ENCODE measurements at regions not wholly inside any gene's neighbourhood (a gene's known extent, or its start where the extent isn't known, plus 50 kb on each side); places are given as distances from the start of the nearest gene placed in this dataset.
A peak's percentile ranks its signal among the peaks of the same experiment; 100 is the strongest.

GRCh38 chr10:8489823-8490222, 435.3 kb downstream of the GATA3 start:
- Mint-ChIP-seq H3K27ac (no peak overlapping the region), H3K27me3 (ENCODE audit: low read depth, poor library complexity) (peaks cover 93% of the 10 kb centered on the region), H3K36me3 (ENCODE audit: low read depth) (no peaks in the 10 kb centered on the region), H3K4me1 (no peaks in the 10 kb centered on the region), H3K9me3 (no peaks in the 10 kb centered on the region), H3K4me3 (no peak overlapping the region)
- TF ChIP-seq CTCF (IDR thresholded peaks at IDR 0.05) = no peak
- DNase-seq = no peak

DNA sequence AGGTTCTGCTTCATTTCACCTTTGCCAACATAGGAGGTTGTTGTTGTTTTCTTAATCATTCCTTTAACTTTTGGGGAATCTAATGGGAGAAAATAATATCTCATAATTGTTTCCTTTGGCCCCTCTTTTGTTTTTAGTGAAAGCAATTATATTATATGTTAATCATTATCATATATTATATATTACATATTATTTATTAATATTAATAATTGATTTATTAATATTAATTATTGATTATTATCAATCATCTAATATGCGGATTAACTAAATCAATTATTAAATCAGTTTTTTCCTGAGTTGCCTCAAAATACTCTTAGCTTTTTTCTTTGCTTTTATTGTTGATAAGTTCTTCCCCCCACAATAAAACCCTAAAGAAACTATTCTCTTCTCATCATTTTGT, 443.8 kb downstream of the GATA3 start:
- no peak for TF ChIP-seq CTCF (IDR thresholded peaks at IDR 0.05)
- peaks cover 56% of the 10 kb centered on the region for H3K27me3 Mint-ChIP-seq (ENCODE audit: low read depth, poor library complexity)
- no peak overlapping the region for H3K27ac Mint-ChIP-seq
- H3K4me1 Mint-ChIP-seq = peaks cover 11% of the 10 kb centered on the region
- no peaks in the 10 kb centered on the region for H3K36me3 Mint-ChIP-seq (ENCODE audit: low read depth)
- no peak overlapping the region for H3K4me3 Mint-ChIP-seq
- H3K9me3 Mint-ChIP-seq = no peaks in the 10 kb centered on the region
- no peak for DNase-seq

GRCh38 chr10:8498881-8499280, 444.4 kb downstream of the GATA3 start:
- Mint-ChIP-seq H3K36me3 (ENCODE audit: low read depth) (no peaks in the 10 kb centered on the region), H3K9me3 (no peaks in the 10 kb centered on the region), H3K27ac (no peak overlapping the region), H3K4me1 (peaks cover 11% of the 10 kb centered on the region), H3K27me3 (ENCODE audit: low read depth, poor library complexity) (peaks cover 57% of the 10 kb centered on the region), H3K4me3 (no peak overlapping the region)
- TF ChIP-seq CTCF (IDR thresholded peaks at IDR 0.05) = no peak
- DNase-seq = no peak

DNA sequence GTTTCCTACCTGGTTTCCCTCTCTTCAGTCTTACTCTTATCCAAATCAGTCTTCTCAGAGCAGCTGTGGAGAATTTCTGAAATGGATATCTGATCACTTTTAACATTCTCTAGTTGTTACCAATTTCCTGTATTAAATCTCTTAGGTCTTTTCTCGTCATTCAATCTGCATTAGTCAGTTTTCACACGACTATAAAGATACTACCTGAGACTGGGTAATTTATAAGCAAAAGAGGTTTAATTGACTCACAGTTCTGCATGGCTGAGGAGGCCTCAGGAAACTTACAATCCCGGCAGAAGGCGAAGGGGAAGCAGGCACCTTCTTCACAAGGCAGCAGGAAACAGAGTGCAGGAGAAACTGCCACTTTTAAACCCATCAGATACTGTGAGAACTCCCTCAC, 444.8 kb downstream of the GATA3 start:
- no peaks in the 10 kb centered on the region for H3K9me3 Mint-ChIP-seq
- H3K27ac Mint-ChIP-seq = peak overlapping the region; percentile 31
- DNase-seq = no peak
- H3K27me3 Mint-ChIP-seq (ENCODE audit: low read depth, poor library complexity) = peaks cover 55% of the 10 kb centered on the region
- H3K4me3 Mint-ChIP-seq = no peak overlapping the region
- peaks cover 12% of the 10 kb centered on the region for H3K4me1 Mint-ChIP-seq
- TF ChIP-seq CTCF (IDR thresholded peaks at IDR 0.05) = no peak
- H3K36me3 Mint-ChIP-seq (ENCODE audit: low read depth) = no peaks in the 10 kb centered on the region

- H3K27ac Mint-ChIP-seq = no peak overlapping the region
- TF ChIP-seq CTCF (IDR thresholded peaks at IDR 0.05) = no peak
- no peak overlapping the region for H3K4me3 Mint-ChIP-seq
- DNase-seq = no peak
- no peaks in the 10 kb centered on the region for H3K36me3 Mint-ChIP-seq (ENCODE audit: low read depth)
- peaks cover 17% of the 10 kb centered on the region for H3K4me1 Mint-ChIP-seq
- no peaks in the 10 kb centered on the region for H3K9me3 Mint-ChIP-seq
- peaks cover 55% of the 10 kb centered on the region for H3K27me3 Mint-ChIP-seq (ENCODE audit: low read depth, poor library complexity)
Observed at GRCh38 chr10:8499752-8500390, 445.4 kb downstream of the GATA3 start.

DNA sequence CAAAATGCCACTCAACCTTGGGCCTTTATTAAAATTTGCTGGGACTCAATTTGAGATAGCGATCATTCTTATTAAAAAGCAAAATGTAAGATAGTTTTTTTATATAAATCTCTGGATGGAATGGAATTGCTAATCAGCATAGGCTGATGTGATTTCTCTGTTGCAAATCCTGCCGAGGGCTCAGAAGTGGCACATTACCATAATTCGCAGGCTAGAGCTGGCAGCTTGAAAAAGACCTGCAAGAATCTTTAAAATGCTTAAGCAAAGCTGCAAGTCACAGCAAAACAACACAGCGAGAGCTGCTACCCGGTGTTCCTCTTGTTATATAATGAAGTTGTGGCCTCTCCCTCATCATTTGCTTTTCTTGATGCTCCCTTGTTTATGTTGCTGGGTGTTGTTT, 448.1 kb downstream of the GATA3 start:
- no peaks in the 10 kb centered on the region for H3K9me3 Mint-ChIP-seq
- H3K27me3 Mint-ChIP-seq (ENCODE audit: low read depth, poor library complexity) = peaks cover 59% of the 10 kb centered on the region
- H3K36me3 Mint-ChIP-seq (ENCODE audit: low read depth) = no peaks in the 10 kb centered on the region
- no peak for DNase-seq
- H3K4me1 Mint-ChIP-seq = peaks cover 36% of the 10 kb centered on the region
- H3K27ac Mint-ChIP-seq = no peak overlapping the region
- TF ChIP-seq CTCF (IDR thresholded peaks at IDR 0.05) = no peak
- no peak overlapping the region for H3K4me3 Mint-ChIP-seq

Data from nephron progenitor cell (in vitro differentiated cells).